HUES64 (cell line): ENCODE measurements at regions not wholly inside any gene's neighbourhood (a gene's known extent, or its start where the extent isn't known, plus 50 kb on each side); places are given as distances from the start of the nearest gene placed in this dataset.

Experiments
- H3K27ac ChIP-seq: 2 replicates; pipeline ENCODE4 v1.7.0; 2013; ENCODE audit warnings: low read depth, low read length, inconsistent platforms
- H3K27me3 ChIP-seq: 2 replicates; pipeline ENCODE4 v1.6.1; 2013; ENCODE audit warnings: mild to moderate bottlenecking, low read length; ENCODE audit not compliant: insufficient read depth
- H3K36me3 ChIP-seq: 2 replicates; pipeline ENCODE4 v1.6.1; 2013; ENCODE audit warnings: mild to moderate bottlenecking, low read length; ENCODE audit not compliant: insufficient read depth
- H3K4me1 ChIP-seq: 2 replicates; pipeline ENCODE4 v1.6.1; 2013; ENCODE audit warnings: mild to moderate bottlenecking, low read length, moderate library complexity; ENCODE audit not compliant: insufficient read depth
- H3K4me3 ChIP-seq: 2 replicates; pipeline ENCODE4 v1.5.1; 2013; ENCODE audit warnings: mild to moderate bottlenecking, low read length, moderate library complexity
- H3K9ac ChIP-seq: 2 replicates; pipeline ENCODE4 v1.6.1; 2013; ENCODE audit warnings: mild to moderate bottlenecking, low read depth, low read length
- H3K9me3 ChIP-seq: 2 replicates; pipeline ENCODE4 v1.6.1; 2013; ENCODE audit warnings: low read depth, low read length; ENCODE audit not compliant: insufficient read depth
- WGBS: fragments of 150-250, 120-280 bp; methylation state at CpG from one replicate; pipeline ENCODE4 v1.1.7; 2013; ENCODE audit warnings: missing lambda C conversion rate; 5-methylcytosine and 5-hydroxymethylcytosine counted together

DNA sequence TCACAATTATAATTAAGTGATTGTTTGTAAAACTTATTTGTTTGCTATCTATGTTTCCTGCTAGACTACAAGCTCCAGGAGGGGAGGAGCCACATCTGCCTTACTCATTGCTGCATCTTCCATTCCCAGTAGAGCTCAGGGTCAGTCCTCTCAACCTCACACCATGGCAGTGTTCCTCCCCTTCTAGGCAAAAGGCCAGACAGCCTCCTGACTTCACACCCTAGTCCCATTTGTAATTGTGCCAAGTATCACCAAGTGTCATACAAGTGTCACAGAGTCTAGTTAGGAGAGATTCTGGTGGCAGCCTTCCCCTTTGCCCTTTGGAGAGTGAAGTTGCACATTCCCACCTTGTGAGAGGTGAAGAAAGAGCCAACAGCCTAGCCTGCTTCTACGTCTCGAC, 490.4 kb downstream of the INSC start:
- H3K9me3 ChIP-seq: no peaks in the 10 kb centered on the region
- H3K4me3 ChIP-seq: no peak overlapping the region
- H3K27ac ChIP-seq: no peak overlapping the region
- peaks cover 19% of the 10 kb centered on the region for H3K4me1 ChIP-seq
- WGBS: 92% methylated on average over 2 of the region's 2 CpGs
- H3K27me3 ChIP-seq: no peaks in the 10 kb centered on the region
- no peak overlapping the region for H3K9ac ChIP-seq
- H3K36me3 ChIP-seq: no peaks in the 10 kb centered on the region

DNA sequence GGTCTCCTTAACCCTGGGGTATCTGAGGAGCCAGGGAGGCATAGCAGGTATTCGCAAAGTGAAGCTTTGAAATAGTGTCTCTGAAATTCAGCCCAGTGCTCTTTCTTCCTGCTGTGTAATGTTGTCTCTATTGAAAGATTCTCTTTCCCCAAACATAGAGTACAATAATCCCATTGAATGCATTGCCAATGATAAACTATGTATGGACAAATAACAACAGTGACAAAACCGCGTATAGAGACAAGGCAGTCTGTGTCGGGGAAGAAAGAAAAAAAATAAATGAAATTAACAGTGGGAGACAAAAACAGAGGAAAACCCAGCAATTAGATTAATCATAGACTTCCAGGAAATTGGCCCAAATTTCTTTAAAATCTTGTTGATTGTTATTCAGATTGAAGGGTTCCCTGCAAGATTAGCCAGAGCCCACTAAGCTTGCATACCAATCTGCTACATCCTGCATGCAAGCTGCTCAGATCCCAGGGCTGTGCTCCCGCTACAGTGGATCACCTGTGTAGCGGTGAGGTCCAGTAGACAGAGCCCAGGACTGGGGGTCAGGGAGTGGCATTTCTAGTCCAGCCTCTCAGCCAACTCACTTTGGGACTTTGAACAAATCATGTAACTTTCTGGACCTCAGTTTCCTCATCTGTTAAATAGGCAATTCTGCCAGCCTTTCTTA, 492.8 kb downstream of the INSC start:
- no peaks in the 10 kb centered on the region for H3K9me3 ChIP-seq
- no peaks in the 10 kb centered on the region for H3K36me3 ChIP-seq
- WGBS: 74% methylated on average over 6 of the region's 6 CpGs
- H3K4me1 ChIP-seq: peaks cover 19% of the 10 kb centered on the region
- H3K27me3 ChIP-seq: no peaks in the 10 kb centered on the region
- H3K27ac ChIP-seq: no peak overlapping the region
- H3K9ac ChIP-seq: no peak overlapping the region
- no peak overlapping the region for H3K4me3 ChIP-seq

DNA sequence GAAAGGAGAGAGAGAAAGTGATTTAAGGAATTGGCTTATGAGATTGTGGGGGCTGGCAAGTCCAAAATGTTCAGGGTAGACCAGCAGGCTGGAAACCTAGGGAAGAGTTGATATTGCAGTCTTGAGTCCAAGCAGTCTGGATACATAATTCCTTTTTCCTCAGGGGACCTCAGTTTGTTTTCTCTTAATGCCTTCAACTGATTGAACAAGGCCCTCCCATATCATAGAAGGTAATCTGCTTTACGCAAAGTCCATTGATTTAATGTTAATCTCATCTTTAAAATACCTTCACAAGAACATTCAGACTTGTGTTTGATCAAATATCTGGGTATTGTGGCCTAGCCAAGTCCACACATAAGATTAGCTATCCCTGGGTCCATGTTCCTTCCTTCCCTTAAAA, 494.7 kb downstream of the INSC start:
- WGBS: 100% methylated on average over 1 of the region's 1 CpG

DNA sequence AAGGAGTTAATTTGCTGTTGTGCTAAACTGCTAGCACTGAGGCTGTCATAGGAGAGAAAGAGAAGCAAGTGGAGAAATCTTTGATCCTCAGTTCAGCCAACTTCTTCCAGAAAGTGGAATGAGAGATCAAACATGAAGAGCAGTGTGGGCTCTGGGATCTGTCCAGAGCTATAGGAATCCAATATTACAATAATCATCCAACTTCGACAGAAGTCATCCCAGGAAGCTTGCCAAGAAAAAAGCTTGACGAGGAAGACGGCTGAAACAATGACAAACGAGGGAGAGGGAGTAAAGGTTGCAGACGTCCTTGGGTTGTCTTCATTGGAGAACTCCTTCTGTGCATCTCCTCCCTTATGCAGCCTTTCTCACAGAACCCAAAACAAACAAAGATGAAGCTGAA, 496.2 kb downstream of the INSC start:
- no peaks in the 10 kb centered on the region for H3K36me3 ChIP-seq

More for the DNA sequence above, 494.7 kb downstream of the INSC start:
- H3K27me3 ChIP-seq: no peaks in the 10 kb centered on the region
- H3K9ac ChIP-seq: no peak overlapping the region
- H3K36me3 ChIP-seq: no peaks in the 10 kb centered on the region
- H3K27ac ChIP-seq: no peak overlapping the region
- peaks cover 19% of the 10 kb centered on the region for H3K4me1 ChIP-seq
- no peak overlapping the region for H3K4me3 ChIP-seq
- H3K9me3 ChIP-seq: no peaks in the 10 kb centered on the region

DNA sequence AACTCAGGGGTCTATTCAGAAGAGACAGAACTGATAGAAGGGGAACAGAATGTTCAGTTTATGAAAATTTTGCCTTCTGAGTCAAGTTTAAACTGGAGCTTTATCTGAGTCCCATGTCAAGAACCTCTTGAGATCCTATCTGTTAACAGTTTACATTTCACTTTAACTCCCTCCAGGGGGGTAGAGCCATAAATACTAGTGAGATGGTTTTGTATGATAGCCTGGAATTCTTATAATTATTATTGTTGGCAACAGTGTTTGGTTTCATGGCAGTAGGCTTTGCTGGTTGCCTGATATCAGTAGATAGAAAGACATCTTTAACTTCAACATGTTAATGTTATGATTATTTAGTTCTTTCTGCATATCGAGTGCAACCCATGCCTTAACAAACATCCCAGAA, 498.5 kb downstream of the INSC start:
- Histone ChIP-seq H3K4me1 (peaks cover 4% of the 10 kb centered on the region; the same call in 1 of the 2 replicates), H3K27me3 (no peaks in the 10 kb centered on the region), H3K36me3 (no peaks in the 10 kb centered on the region), H3K9ac (no peak overlapping the region), H3K4me3 (no peak overlapping the region), H3K27ac (no peak overlapping the region), H3K9me3 (no peaks in the 10 kb centered on the region)
- 100% methylated on average over 1 of the region's 1 CpG for WGBS

More for the DNA sequence above, 496.2 kb downstream of the INSC start:
- no peaks in the 10 kb centered on the region for H3K27me3 ChIP-seq
- WGBS: 85% methylated on average over 5 of the region's 5 CpGs
- no peak overlapping the region for H3K9ac ChIP-seq
- H3K9me3 ChIP-seq: no peaks in the 10 kb centered on the region
- H3K27ac ChIP-seq: no peak overlapping the region
- H3K4me3 ChIP-seq: no peak overlapping the region
- H3K4me1 ChIP-seq: peaks cover 19% of the 10 kb centered on the region

DNA sequence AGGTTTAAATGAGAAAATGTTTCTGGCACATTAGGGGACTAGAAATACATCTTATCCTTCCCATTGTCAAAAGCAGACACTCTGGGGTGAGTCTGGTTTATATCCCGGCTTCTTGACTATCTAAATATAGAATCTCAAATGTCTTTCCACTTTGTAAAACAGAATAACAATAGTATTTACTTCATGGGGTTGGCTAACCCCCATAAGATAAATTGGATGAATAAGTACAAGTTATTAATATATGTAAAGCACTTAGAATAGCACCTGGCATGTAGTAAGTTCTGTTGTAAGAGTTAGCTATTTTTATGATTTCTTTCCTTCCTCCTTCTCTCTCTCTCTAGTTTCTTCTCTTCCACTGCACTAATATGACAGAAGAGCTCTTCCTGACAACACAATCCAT, 499.1 kb downstream of the INSC start:
- H3K4me1 ChIP-seq: no peaks in the 10 kb centered on the region; the same call in 1 of the 2 replicates
- H3K9ac ChIP-seq: no peak overlapping the region
- H3K9me3 ChIP-seq: no peaks in the 10 kb centered on the region
- no peak overlapping the region for H3K27ac ChIP-seq
- H3K36me3 ChIP-seq: no peaks in the 10 kb centered on the region
- no CpG with 5 or more reads among the region's 1 CpG for WGBS
- no peak overlapping the region for H3K4me3 ChIP-seq
- H3K27me3 ChIP-seq: no peaks in the 10 kb centered on the region

DNA sequence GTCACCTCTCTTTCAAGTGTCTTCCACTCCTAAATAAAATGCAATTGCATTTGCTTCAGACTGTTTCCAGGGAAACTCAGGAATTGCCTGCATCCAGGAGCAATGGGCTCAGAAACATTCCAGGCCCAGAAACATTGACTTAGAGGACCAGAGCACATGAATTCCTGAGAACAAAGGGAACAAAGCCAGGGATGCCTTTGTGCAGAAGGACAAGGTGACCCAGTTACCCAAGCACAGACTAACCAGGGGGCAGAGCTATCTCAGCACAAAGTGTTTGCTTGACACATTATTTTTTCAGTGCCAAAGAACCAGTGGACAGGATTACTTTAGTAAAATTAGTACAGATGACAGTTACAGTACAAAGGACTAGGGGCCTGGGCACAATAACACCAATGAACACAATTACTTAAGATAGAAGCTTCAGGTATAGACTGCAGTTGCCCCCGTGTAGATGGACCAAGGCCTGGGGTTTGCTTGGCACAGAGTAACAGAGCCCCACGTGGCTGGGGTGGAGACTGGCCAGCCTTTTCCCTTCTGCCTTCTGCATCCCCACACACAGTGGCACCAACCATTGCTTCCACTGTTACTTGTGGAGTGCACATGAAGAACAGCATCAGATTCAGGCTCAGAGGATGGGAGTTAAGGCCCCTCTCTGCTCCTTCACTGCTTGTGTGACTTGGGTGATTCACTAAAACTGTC, 500.8 kb downstream of the INSC start:
- Histone ChIP-seq H3K4me1 (no peaks in the 10 kb centered on the region; the same call in 1 of the 2 replicates), H3K27ac (no peak overlapping the region), H3K9me3 (no peaks in the 10 kb centered on the region), H3K9ac (no peak overlapping the region), H3K27me3 (no peaks in the 10 kb centered on the region), H3K4me3 (no peak overlapping the region), H3K36me3 (no peaks in the 10 kb centered on the region)
- 88% methylated on average over 2 of the region's 2 CpGs for WGBS

DNA sequence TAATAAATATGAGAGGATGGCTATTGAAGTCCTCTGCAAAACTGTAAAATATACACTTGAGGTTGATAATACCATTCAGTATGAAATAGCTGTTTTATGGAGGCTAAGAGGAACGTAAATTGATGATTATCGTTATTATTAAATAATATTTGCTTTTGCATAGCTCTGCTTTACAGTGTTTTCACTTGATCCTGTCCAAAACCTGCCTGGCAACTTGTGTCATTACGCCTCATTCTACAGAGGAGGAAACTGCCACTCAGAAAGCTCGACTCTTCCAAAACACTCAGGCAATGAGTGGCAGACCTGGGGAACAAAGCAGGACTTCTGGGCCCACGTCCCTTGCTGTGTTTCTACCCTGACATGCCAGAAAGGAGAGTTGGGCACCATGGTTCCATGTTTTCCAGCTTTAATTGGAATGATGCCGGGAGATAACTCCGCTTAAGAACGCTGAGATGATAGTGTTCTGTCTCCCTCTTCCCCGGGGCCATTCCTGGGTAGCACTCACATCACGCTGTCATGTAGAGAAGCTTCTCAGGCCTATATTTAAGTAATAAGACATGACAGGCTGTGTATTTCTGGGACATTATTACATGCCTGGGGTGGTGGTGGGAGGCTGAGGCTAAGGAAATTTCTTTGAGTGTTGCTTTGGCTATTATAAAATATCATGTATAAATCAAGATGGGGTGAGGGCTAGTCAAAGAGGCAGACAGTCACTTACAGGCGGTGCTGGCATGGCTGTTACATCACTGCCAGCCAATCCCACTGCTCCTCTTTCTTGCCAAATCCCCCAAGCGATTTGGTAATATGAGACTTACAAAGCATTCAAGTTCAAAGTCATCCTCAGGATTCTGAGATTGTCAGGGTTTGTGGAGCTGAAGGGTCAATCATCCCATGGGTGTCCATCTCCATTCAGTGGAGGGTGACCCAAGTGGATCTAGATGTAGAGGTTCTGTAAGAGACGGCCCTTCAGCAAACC, 501.7 kb downstream of the INSC start:
- Histone ChIP-seq H3K27ac (no peak overlapping the region), H3K4me1 (no peaks in the 10 kb centered on the region; the same call in 1 of the 2 replicates), H3K36me3 (no peaks in the 10 kb centered on the region), H3K9me3 (no peaks in the 10 kb centered on the region), H3K27me3 (no peaks in the 10 kb centered on the region), H3K4me3 (no peak overlapping the region), H3K9ac (no peak overlapping the region)
- 93% methylated on average over 11 of the region's 13 CpGs for whole genome bisulfite sequencing

DNA sequence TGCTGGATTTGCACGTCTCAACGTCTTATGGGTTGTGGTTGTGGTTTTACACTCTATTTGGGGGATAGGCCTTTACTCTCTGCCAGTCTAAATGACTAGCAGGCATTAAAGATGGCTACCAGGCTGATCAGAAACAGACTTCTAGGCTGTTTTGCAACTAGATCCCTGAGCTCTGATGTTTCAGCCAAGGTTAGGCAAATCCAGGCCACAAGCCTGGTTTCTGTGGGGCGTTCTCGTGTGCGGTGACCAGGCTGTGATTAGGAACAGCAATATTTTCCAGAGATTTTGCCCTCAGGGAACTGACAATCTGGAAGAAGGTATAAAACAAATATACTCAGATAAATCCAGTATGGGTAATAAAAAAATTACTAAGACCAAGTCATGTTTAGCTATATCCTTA, 502.4 kb downstream of the INSC start:
- H3K27me3 ChIP-seq: no peaks in the 10 kb centered on the region
- H3K27ac ChIP-seq: no peak overlapping the region
- peaks cover 3% of the 10 kb centered on the region; the same call in 1 of the 2 replicates for H3K4me1 ChIP-seq

DNA sequence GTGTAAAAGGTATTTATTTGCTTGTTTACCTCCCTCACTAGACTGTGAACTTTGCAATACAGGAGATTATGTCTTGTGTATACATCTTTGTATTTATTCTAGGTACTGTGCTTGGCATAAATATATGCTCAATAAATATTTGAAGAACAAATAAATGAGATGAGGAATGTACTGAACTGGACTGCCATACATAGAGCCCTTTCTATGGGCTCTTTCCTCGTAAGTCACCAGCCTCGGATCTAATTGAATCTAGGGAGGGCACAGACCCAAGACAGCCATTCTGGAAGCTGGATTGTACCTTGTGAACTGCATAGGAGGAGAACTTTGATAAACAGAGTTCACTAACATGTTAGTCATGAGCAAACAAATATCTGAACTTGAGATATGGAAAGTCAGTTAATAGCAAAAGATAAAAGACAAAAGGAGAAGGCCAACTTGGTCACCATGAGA, 503.9 kb downstream of the INSC start:
- Histone ChIP-seq H3K27me3 (no peaks in the 10 kb centered on the region; the same call in 1 of the 2 replicates), H3K4me1 (peaks cover 13% of the 10 kb centered on the region; the same call in 1 of the 2 replicates), H3K9ac (no peak overlapping the region), H3K4me3 (no peak overlapping the region), H3K27ac (no peak overlapping the region), H3K36me3 (no peaks in the 10 kb centered on the region), H3K9me3 (no peaks in the 10 kb centered on the region)
- 100% methylated on average over 2 of the region's 2 CpGs for WGBS

More for the DNA sequence above, 502.4 kb downstream of the INSC start:
- H3K9ac ChIP-seq: no peak overlapping the region
- H3K36me3 ChIP-seq: no peaks in the 10 kb centered on the region
- H3K4me3 ChIP-seq: no peak overlapping the region
- WGBS: 96% methylated on average over 5 of the region's 5 CpGs
- no peaks in the 10 kb centered on the region for H3K9me3 ChIP-seq
